Coronary artery (tissue), 2 donors: ENCODE measurements at regions not wholly inside any gene's neighbourhood (a gene's known extent, or its start where the extent isn't known, plus 50 kb on each side); places are given as distances from the start of the nearest gene placed in this dataset.

Source experiments
- DNase-seq: peaks from one replicate; pipeline ENCODE4 v3.0.0-alpha.2; 2017; ENCODE audit warnings: low spot score
- H3K27ac ChIP-seq, 2 donors: fragments of 200-600 bp; sonication (generic); one replicate each; pipeline ENCODE4 v1.5.1; 2016 to 2019
- H3K4me3 ChIP-seq: fragments of 200-600 bp; sonication (generic); 2 replicates; pipeline ENCODE4 v1.5.1; 2016; ENCODE audit warnings: mild to moderate bottlenecking, moderate library complexity
- TF ChIP-seq, protein P1 (sequence below): fragments of 200-600 bp; sonication (generic); IDR thresholded peaks from one replicate; pipeline ENCODE4 v1.5.1; 2019; ENCODE audit warnings: antibody characterized with exemption

DNA sequence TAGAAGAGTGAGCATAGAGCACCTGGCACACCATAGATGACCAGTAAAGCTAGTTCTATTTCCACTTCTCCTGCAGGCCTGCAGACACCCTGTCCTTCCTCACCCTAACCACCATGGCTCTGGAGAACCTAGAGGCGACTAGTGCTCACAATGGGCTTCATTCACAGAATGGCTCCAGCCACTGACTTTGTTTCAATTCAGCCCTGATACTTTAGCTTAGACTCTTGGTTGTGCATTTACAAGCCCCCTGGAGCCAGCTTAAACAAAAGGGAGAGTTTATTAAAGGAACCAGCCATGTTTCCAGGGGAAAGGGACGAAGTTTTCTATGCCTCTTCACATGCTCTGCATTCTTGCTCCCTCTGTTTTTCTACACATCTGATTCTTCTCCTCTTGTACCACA lies 123.7 kb downstream of the NAV1 start:
- TF ChIP-seq, protein P1, sequence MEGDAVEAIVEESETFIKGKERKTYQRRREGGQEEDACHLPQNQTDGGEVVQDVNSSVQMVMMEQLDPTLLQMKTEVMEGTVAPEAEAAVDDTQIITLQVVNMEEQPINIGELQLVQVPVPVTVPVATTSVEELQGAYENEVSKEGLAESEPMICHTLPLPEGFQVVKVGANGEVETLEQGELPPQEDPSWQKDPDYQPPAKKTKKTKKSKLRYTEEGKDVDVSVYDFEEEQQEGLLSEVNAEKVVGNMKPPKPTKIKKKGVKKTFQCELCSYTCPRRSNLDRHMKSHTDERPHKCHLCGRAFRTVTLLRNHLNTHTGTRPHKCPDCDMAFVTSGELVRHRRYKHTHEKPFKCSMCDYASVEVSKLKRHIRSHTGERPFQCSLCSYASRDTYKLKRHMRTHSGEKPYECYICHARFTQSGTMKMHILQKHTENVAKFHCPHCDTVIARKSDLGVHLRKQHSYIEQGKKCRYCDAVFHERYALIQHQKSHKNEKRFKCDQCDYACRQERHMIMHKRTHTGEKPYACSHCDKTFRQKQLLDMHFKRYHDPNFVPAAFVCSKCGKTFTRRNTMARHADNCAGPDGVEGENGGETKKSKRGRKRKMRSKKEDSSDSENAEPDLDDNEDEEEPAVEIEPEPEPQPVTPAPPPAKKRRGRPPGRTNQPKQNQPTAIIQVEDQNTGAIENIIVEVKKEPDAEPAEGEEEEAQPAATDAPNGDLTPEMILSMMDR = no peak
- no peak for DNase-seq
- no peak overlapping the region for H3K4me3 ChIP-seq
- H3K27ac ChIP-seq = no peak overlapping the region

DNA sequence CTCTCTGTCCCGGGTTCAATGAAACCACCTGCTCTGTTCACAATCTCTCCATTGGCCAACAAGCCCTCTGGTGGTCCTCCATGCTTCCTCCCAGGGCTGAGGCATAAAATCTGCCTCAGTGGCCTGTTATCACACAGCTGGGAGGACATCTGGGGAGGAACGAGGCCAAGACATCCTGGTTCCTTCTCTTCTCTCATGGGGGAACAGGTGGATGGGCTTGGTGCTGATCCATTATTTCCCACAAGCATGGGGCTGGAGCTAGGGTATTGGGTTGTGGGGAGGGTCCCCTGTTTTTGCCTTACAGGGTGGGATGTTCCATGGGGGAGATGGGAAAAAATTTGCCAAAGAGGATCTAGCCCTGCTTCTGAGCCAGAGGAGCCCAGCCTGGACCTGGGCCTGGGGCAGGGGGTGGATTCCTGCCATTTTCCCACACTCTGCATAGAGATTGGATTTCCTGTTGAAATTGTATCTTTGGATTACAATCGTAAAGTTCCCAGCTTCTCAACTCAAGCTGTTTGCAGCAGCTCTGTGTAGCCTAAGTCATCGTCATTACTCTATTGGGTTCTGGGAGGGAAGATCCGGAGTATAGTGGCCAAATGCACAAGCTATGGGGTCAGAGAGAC lies 124.7 kb downstream of the NAV1 start:
- TF ChIP-seq, protein P1 = no peak
- Histone ChIP-seq H3K27ac (no peak overlapping the region), H3K4me3 (no peak overlapping the region)
- DNase-seq = no peak

DNA sequence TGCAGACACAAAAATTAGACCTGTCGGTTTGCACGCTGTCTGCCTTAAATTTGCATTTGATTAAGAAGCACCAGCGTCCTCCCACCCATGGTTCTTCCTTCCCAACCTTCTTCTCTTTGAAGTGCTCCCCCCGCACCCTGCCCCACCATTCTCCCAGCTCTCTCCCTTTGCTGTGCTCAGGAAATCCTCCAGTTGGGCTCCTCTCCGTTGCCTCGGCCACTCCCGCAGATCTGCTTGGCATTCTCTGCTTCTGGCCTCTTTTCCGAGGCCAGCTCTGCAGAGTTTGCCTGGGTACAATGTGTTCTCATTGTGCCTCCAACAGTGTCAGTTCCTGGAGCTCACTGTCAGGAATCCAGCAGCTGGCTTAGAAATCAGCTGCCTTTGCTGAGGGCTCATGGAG lies 126.1 kb downstream of the NAV1 start:
- TF ChIP-seq, protein P1 = no peak
- DNase-seq = no peak
- H3K4me3 ChIP-seq = no peak overlapping the region
- H3K27ac ChIP-seq = no peak overlapping the region

DNA sequence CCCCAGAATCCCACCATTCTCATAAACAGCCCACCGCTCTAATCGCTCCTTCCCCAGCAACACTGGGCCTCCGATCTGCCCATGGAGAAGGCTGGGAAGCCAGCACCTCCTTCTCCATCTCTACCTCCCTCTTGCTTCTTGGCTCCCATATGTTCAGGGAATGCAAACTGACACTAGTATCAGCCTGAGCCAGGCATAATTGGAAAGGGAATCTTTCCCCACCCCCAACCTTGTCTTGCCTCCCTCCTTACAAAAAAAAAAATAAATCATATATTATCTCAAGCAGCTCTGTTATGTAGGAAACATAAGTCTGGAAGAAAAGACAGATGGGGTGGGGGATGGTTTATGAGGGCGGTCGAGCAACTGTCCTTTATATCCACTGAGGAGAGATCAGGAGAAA lies 127.2 kb downstream of the NAV1 start:
- DNase-seq = no peak
- no peak overlapping the region for H3K27ac ChIP-seq
- TF ChIP-seq, protein P1 = no peak
- no peak overlapping the region for H3K4me3 ChIP-seq

DNA sequence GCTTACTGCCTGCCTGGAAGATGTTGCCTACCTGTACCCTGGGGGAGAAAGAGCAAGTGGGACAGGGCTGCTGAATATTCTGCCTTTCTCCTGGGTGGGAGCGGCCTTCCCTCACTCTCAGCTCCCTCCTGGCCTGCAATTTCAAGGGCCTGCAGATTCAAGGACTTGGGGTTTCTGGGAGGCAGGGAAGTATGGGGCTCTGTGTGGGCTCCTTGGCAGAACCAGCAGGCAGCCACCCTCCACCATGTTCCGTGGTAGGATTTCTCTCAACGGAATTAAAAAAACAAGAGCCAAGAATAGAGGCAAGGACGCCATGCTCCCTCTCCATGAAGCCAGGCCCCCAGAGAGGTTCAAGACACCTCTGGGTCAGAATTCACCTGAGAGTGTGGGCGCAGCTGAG lies 127.7 kb downstream of the NAV1 start:
- TF ChIP-seq, protein P1 = no peak
- DNase-seq = no peak
- no peak overlapping the region for H3K27ac ChIP-seq
- H3K4me3 ChIP-seq = no peak overlapping the region

DNA sequence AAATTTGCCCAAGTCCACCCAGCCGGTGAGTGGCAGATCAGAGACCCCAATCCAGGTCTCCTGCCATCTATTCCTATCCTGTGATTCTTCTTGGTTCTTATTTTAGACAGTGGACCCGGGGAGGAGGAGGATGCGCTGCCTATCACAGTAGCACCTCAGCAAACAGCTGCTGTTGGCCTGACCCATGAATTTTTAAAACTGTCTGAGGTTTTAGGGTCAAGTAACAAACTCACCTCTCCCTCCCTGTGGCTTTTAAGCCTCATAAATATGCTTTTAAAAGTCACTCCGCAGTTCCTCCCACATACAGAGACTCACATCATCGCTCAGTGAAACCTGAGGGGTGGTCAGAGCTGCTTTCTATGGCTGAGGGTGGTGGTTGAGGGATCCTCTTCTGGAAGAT lies 128.6 kb downstream of the NAV1 start:
- Histone ChIP-seq H3K27ac (no peak overlapping the region), H3K4me3 (no peak overlapping the region)
- no peak for DNase-seq
- TF ChIP-seq, protein P1 = no peak

DNA sequence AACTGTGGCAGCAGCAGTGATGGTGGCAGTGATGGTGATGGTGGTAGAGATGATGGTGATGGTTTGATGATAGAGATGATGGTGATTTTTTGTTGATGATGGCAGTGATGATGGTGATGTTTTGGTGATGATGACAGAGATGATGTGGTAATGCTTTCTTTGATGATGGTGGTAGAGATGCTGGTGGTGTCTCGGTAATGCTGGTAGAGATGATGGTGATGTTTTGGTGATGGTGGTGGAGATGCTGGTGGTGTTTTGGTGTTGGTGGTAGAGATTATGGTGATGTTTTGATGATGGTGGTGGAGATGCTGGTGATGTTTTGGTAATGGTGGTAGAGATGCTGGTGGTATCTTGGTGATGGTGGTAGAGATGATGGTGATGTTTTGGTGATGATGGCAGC lies 131.6 kb downstream of the NAV1 start:
- Histone ChIP-seq H3K4me3 (no peak overlapping the region), H3K27ac (no peak overlapping the region)
- TF ChIP-seq, protein P1 = no peak
- DNase-seq = no peak
